Activated gamma-delta T cell treated with Interleukin-2 at 50 U/mL for 16 hours (primary cell): ENCODE measurements at regions not wholly inside any gene's neighbourhood (a gene's known extent, or its start where the extent isn't known, plus 50 kb on each side); places are given as distances from the start of the nearest gene placed in this dataset.

Source experiments
- DNase-seq: peaks from one replicate; pipeline ENCODE4 v3.0.0-alpha.2; 2020

DNA sequence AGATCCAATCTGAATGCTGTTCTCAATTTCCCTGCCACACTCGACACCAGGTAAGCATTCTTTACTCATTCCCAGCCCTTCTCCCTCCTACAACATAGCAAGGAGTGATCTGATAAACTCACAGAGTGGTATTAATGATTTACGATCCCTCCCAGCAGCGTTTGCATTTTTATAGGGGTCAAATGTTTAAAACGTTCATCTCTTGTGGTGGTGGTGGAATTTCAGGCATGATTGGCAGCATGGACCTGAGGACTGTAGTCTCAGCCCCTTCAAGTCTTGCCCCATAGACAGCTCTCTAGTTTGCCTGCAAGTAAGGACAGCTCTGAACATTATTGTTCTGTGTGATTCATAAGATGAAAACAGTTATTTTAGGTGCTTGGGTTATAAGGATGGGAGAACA lies 565.7 kb downstream of the EFNB2 start:
- no peak for DNase-seq

DNA sequence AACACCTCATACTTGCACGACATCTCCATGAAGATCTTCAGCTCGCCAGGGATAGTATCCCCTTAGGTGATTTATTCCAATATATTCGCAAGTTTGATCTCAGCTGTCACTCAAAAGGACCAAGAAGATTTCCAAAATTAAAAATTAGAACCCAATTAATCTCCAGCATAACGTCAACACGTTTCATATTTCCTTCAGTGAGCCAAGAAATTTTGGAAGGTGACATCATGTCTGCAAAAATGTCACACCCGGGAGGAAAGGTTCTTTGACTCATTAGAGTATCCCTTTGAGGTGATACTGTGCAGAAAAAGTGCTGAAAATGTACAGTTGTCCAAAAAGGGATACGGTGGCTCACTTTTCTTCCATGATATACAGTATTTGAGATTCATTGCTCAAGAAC lies 569.6 kb downstream of the EFNB2 start:
- no peak for DNase-seq

DNA sequence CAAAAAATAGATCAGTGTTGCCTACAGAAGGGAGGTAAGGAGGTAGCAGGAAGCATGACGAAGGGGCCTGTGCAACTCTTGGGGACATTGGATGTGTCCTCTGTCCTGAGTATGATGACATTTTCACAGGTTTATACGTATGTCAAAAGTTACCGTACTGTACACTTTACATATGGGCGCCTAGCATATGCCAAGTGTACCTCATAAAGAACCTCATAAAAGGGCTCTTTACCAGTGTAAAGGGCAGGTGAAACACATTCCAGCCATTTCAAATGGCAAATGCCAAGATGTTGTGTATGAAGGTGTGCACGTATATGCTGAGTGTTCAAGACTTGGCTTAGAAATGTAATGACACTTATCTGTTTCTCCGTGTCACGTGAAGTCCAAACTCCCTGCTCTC lies 573.4 kb downstream of the EFNB2 start:
- no peak for DNase-seq

DNA sequence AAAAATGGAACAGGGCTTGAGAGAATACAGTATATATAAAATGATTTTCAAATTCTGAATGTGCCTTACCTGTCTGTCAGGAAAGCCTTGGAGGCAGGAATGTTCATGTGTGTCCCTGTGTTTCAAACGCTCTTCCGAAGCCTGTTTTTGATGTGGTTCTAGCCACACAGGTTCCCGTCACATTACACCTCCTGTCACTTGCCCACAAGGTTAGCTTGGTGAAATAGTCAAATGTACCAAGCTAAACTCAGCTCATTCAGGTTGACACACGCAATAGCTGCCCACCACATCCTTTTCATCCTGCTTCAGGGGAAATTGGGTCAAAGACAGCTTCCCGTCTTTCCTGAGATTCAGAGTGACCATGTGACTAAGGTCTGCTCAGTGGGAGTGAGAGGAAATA lies 574.0 kb downstream of the EFNB2 start:
- DNase-seq: no peak

DNA sequence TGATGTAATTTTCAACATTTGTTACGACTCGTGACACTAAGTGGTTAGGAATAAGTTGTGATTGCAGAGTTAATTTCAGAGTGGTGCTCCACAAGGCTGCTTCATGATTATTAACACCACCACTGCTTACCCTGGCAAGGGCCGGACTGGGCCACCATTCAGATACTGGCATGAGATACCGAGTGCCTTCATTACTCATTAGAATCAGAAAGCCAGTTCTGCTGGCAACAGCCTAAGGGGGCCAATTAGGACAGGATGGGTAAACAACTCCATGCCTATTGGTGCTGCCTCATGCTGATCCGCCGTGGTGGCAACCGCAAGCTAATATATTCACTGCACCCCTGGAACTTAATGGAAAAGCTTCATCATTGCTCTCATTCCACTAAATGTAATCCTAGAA lies 575.1 kb downstream of the EFNB2 start:
- DNase-seq: no peak

DNA sequence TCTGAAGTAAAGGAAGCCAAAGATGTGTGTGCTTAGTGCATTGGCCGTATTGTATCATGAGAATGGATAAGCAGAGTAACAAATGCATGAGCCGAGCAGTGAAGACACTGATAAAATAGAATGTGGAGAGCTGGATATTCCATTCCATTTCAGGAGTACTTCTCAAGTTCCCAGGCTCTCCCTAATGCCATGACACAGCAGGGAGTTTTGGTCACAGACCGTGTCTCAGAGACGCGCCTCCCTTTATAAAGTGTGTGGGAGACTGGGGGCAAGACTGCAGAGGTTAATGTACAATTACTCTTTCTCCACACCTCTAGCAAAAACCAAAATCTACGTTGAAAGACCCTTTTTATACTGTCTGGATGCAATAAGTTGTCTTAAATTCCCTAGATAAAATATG lies 575.6 kb downstream of the EFNB2 start:
- DNase-seq: no peak

DNA sequence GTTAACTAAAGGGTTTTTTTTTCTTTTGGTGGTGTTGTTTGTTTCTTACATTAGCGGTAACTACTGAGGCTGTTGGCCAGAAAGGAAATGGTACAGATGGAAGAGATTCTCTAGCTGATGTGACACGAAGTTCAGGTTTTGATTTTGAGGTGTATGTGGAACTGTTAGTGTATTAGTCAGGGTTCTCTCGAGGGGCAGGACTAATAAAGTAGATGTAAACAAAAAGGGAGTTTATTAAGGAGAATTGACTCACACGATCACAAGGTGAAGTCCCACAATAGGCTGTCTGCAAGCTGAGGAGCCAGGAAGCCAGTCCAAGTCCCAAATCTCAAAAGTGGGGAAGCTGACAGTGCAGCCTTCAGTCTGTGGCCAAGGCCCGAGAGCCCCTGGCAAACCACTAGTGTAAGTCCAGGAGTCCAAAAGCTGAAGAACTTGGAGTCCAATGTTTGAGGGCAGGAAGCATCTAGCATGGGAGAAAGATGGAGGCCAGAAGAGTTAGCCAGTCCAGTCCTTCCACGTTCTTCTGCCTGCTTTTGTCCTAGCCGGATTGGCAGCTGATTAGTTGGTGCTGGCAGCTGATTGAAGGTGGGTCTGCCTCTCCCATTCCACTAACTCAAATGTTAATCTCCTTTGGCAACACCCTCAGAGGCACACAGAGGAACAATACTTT lies 577.6 kb downstream of the EFNB2 start:
- no peak for DNase-seq

DNA sequence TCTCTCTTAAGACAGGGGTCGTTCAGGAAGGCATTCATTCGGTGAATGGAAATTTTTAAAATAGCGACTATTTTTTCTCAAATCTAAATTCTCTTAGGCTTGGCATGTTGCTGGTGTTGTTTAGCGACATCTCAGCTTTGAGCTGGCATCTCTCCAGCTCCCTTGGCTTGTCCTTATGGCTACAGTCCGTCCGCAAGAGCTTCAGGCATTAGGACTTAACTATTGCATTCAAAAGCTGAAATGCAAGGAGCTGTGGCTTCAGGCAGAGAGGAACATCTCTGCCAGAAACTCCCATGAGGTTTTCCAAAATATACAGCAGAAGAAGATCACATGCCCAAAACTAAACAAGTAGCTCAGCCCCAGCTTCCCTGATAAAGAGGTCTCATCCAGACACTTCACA lies 578.5 kb downstream of the EFNB2 start:
- no peak for DNase-seq

DNA sequence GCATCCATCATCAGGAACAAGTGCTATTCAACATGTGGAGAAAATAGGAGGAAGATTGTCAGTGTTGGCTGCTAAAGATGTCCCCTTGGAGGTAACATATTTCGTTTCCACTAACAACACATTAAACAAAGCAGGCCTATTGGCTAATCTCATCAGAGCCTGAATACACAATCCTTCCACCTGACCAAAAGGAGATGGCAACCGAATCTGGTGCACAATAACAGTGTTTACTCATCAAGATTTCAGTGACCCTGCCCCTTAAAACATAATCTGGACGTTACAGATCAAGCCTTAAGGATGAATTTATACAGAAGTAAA lies 582.5 kb downstream of the EFNB2 start:
- no peak for DNase-seq

DNA sequence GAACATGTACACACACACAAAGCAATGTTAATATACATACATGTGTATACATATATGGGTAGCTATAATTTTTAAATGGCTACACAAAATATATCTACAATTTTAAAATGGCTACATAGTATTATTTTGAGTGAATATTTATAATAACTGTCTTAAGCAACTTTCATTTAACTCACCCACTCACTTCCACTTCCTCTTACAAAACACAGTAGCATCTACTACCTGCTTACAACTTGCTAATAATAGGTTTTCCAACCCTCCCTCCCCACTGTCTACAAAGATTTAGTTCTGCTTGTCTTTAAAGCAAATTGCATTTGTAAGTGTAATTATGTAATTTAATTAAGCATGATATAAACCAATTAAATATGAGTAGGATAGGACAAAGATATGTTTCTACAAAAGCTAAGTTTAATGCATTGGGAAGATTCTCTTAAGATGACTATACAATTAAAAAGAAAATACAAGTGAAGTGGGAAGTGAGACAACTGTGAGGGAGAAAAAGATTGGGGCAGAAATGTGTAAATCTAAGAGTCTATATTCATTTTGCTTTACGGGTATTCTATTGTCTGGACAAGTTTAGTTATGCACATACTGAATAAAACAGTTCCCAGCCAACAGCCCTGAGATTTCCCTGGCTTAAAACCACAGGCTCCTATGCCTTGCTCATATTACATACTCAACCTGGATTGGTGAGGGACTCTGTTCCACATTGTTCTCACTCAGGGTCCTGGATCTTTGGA lies 583.1 kb downstream of the EFNB2 start:
- no peak for DNase-seq

DNA sequence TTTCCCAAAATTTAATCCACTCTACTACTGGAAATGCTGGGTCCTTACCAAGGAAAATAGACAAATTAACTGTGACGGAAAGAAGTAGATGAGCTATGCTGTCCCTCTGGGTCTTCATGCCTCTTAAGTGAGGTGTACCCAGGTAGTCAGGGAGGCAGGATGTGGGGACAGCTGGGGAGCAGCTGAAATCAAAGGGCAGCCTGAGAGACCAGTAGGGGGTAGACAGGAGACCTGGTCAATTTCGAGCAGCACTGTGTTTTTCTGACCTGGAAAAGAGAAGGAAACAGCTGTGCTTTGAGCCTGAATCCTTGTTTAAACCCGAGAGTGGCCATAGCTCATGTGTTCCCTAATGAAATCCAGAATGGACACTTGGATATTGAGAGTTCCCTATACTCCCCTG lies 587.3 kb downstream of the EFNB2 start:
- DNase-seq: no peak

DNA sequence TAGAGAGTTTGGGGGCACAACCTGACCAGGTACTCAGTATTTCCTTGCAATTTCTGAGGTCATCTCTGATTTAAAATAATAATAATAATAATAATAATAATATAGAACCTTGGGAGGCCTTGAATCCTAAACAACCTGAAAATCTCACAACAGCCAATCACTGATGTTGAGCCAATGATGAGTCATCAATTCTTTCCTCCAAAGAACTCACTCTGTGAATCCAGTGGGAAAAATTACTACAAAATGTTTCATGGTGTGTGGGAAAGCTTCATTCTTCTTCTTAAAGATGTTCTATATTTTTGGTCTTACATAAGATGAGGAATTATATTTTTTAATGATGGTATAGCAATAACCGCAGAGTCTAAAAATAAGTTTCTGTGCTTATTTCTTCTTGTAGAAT lies 594.6 kb downstream of the EFNB2 start:
- no peak for DNase-seq

DNA sequence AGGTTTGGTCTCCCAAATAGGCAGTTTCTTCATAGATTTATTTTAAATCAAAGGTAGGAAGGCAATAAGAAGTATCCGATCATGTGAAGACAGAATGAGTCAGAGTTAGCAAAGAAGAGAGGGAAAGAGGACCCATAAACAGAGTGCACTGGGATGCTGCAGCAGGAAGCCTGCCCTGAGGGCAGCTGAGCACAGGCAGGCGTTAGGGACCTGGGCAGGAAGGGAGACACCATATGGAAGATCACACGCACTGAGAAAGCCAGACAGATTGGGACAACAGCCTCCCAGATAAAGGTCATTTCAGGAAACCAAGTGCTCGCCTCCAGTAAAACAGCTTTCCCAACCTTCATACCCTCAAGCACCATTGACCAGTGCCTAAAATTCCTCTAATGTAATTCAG lies 598.0 kb downstream of the EFNB2 start:
- DNase-seq: no peak

DNA sequence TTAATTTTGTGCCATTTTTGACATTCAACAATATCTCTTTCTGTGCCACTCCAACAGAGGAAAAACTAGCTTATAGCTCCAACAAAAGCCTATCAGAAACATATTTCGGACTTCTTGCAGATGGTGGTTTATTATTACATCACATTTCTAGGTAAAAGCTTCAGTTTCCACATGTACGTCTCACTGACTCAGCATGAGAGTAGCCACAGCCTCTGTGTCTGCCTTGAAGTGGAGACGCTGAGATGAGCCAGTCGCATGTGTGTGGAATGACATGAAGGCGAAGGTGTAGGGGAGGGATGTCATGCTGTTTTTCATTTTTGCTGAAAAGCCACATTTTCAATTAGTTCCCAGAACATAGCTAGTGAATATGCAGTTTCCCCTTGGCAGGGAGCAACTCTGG lies 598.6 kb downstream of the EFNB2 start:
- DNase-seq: no peak

DNA sequence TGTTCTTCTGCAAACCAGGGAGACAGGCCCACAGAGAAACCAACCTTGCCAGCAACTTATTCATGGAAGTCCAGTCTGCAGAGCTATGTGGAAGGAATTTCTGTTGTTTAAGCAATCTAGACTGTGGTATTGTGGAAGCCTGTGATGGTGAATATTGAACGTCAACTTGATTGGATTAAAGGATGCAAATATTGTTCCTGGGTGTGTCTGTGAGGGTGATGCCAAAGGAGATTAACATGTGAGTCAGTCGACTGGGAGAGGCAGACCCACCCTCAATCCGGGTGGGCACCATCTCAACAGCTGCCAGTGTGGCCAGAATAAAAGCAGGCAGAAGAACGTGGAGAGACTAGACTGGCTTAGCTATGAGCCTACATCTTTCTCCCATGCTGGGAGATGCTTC lies 606.0 kb downstream of the EFNB2 start:
- no peak for DNase-seq

DNA sequence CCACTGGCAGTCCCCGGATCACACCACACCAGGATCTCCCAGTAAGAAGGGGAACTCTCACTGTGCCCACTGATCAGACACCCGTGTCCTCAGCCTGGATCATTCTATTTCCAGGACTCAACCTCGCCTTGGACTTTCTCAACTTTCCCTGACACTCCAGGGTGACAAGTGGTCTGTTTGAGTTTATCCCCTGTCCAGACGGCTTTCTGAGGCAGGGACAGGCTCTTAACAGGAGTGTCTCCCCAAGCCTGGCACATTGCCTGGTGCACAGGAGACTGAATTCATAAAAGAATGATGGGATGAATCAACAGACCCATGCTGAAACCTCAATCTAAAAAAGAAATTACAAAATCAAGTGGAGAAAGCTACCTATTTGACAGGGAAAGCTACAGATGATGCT lies 606.6 kb downstream of the EFNB2 start:
- no peak for DNase-seq

DNA sequence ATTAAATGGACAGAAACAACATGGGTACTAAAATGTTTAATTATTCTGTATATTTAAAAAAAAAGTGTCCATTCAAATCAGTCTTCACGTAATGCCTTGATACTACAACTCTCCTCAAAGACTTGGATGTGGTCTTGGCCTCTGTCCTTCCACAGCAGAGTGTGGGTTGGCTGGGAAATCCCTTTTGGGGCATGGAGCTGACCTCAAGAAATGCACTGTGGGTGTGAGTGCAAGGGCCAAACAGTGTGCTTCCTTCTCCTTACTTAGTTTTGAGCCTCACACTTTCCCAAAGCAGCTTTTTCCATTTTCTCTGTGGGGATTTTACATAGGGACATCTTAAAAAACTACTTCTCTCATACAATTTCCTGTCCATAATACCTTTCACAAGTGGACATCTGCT lies 607.4 kb downstream of the EFNB2 start:
- no peak for DNase-seq

DNA sequence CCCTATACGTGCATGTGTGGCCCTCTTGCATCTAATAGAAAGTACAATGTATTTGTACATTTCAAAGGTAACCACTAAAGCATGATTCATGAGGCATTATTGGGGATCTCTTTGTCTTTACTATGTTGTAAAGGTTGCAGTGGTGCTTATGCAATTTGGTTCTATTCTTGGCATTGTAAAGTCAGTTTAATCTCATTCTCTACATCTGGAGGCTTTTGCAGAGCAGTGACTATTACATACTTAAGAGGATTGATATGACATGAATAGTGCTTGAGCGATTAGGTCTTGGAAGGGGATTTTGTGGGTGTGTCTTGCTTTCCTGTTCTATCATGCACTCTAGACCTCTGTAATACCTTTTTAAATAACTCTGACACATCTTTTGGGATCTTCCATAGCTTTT lies 610.0 kb downstream of the EFNB2 start:
- no peak for DNase-seq

DNA sequence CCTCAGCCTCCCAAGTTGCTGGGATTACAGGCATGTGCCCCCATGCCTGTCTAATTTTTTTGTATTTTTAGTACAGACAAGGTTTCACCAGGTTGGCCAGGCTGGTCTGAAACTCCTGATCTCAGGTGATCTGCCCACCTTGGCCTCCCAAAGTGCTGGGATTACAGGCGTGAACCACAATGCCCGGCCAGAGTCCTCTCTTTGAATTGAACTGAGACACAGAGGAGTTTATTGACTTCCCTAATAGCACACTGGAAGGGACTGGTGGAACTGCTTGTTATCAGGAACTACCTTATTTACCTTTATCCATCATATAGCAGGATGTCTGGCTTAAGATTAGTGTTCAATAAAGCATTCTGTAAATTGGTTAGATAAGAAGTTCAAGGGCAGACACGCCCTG lies 613.8 kb downstream of the EFNB2 start:
- DNase-seq: no peak

DNA sequence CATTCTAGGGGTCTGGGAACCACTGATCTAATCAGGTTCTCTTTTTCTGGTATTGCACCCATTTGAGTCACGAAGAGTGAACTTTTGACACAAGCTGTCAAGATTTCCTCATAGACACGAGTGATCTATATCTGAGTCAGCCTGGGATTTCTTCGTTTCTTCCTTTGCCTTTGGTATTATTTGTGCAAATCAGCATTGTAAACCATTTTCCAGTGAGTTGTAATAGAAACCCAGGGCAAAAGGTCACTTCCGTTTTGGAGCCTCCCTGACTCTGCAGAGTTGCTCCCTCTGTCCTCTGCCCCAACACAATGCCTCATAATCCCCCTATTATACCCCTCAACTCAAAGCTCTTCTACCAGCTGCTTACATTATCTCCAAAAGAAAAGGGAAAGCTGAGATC lies 615.1 kb downstream of the EFNB2 start:
- no peak for DNase-seq

DNA sequence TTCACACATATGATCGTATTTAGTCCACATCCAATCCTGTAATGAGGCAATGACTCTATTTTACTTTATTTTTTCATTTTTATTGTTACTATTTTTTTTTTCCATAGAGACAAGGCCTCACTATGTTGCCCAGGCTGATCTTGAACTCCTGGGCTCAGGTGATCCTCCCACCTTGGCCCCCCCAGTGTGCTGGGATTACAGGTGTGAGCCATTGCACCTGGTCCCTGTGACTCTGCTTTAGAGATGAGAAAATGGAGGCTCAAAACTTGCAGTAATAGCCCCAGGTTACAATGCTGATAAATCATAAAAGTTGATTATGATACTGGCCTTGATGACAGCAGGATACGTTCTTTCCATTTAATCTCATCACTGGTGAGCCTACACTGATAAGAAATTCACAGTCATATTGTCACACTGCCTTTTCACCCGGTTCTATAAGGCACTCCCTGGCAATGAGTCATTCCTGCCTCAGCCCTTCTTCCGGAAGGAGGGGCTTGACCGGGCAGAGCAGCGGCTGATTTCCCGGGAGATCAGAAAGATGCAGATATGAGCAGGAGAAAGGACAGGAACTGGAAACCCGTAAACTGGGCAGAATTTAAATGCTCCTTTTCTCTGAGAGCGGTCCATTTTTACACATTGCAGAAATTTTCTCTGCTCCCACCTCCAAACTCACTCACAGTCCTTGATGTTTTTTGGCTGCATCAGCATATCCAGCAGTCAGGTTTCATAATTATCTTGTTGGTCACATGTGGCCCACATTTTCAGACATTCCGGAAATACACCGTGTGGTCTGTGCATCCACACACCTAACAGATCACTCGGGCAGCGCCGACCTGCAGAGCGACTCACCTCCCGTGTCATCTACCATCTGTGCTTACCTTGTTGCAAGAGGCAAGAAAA lies 616.4 kb downstream of the EFNB2 start:
- no peak for DNase-seq

DNA sequence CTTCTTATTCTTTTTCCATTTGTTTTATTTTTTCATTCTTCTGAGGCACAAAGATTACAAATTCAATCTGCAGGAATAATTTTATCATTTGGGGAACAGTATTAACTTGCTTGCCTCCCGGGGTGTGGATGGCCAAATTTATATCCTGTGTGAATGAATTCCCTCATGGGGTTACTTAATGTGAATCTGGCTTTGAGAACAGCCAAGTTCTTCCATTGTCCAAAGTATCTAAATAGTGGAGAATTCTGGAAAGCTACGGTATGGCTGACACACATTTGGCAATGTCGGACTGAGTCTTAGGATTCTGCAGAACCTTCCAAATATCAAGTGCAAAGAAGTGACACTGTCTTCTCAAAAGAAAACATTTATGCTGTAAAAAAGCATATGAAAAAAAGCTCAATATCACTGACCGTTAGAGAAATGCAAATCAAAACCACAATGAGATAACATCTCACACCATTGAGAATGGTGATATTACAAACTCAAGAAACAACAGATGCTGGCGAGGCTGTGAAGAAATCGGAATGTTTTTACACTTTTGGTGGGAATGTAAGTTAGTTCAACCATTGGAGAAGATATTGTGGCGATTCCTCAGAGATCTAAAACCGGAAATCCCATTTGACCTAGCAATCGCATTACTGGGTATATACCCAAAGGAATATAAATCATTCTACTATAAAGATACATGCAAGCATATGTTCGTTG lies 620.2 kb downstream of the EFNB2 start:
- DNase-seq: no peak

DNA sequence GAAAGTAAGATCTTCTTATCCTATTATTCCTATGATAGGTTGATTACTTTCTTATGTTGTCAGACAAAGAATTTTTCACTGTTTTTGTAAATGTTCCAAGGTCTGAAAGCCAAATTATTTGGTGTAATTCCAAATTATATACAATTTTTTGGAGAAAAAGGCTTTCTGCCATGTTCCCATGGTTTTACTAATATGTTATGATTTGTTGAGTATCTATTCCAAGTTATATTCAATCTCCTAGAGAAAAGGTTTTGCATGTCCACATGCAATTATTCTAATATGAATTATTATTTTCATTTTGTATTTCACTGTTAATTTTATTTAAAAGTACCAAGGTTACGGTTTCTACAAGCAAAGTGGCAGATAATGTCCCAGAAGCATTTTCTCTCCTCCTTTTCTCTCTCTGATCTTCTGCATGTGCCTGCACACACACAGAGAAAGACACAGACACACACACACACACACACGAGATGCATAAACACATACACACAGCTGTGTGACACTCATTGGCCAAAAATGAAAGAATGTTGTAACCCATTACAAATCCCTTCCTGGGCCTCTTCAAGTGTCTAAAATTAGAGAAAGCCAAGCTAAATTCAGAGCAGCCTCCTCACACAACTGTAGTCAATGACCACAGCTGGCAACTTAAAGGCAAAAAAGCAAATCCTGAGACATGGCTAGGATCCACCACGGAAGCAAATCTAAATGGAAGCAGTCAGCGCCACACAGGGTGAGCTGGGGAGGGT lies 621.0 kb downstream of the EFNB2 start:
- DNase-seq: no peak
